GM21447 (cell line): ENCODE measurements at regions not wholly inside any gene's neighbourhood (a gene's known extent, or its start where the extent isn't known, plus 50 kb on each side); places are given as distances from the start of the nearest gene placed in this dataset.
"Not testable (repeated sequence)": the region's sequence is repeated elsewhere in the genome, so short reads cannot be mapped to it uniquely, and the experiment has no call there.

ENCODE experiments used
- ATAC-seq: cut with Tn5 transposase; IDR thresholded peaks from one replicate; pipeline ENCODE4 v1.9.1; 2021; ENCODE audit not compliant: unreplicated experiment

- ATAC-seq, result not testable (repeated sequence)
Observed at GRCh38 chr16:29190553-29191431, 205.9 kb downstream of the LAT start.

- not testable (repeated sequence) for ATAC-seq
Observed at GRCh38 chr16:29188806-29189205, 204.0 kb downstream of the LAT start.

GRCh38 chr16:29186306-29187220 lies 201.7 kb downstream of the LAT start:
- ATAC-seq, result not testable (repeated sequence)

DNA sequence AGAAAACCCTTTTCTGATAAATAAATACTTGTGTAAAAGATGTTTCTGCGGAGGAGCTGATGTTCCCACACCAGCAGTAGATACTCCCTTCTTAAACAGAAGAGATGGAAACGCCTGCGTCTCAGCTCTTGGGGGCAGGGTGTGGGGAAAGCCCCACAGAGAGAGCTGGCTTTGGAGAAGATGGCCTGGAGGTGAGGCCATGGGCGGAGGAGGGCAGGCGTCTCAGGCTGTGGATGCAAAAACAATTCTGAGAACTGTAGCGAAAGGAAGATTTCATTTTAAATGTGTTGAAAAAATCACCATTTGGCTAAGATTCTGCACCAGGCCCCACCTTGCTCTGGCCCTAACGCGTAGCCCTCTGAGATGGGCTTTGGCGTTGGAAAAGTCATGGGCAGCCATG lies 201.0 kb downstream of the LAT start:
- not testable (repeated sequence) for ATAC-seq

DNA sequence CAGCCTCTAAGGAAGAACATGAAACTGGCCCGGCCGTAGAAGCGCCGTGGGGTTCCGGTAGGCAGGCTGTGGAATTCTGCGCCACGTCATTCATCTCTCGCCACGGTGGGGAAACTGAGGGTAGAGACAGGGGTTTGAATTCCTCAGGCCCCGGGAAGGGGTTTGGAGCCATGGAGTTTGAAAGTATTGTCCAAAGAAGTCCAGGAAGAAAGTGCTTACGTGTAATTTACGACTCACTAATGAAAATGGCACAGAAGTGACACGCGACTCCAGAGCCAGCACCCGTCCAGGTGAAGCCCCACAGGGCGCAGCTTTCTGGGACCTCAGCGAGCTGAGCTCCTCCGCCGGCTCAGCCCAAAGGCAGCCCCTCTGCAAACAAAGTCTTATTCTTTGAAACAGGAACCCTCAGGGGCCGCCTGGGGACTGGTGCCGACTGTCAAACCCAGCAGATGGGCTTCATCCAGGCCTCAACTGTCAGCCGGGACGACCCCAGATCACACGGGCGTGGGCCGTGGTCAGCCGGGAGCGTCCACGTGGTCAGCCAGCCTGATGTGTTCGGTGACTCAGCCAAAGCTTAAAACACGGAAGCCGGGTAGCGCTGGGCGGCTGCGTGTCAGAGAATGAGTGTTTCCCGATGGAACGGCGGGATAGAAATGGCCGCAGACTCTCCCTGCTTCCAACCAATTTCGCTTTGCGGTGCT lies 200.0 kb downstream of the LAT start:
- not testable (repeated sequence) for ATAC-seq

DNA sequence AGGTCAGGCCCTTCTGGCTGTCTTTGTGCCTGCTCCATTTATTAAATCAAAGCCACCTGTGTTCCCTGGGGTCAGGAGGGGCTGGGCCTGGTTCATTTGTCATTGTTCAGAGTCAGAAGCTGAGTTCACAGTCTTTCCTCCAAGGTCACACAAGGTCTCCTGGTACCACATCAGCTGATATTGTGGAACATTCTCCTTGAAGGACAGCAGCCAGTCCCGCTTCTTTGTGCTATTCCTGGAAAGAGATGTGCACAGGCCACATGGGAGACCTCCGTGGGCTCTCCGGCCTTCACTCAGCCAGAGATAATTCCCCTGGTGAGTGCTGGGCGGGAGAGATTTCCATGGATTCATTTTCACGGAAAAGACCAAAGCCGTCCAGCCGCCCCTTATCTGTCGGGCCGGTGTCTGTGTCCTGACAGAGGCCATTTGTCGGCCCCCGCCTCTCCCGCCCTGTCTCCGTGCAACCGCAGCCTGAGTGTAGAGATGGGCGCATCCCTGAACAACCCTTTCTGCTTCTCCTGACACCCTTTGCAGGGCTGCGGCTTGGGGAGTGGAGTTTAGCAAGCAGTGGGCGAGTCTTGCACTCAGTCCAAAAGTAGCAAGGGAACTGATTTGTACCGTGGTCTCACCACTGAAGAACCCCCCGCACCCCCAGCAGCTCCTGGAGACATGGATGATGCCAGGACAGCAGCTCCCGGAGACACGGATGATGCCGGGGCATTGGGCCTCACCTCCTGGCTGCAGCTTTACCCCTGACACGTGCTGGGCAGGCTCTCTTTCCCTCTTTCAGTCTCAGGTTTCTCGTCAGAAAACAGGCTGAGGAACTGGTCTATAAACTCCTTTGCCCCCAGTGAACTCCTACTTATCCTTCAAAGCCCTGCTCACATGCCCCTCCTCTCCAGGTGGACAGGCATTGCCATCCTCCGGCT lies 198.4 kb downstream of the LAT start:
- not testable (repeated sequence) for ATAC-seq

- ATAC-seq, result no peak
Observed at GRCh38 chr16:29182501-29182900, 197.6 kb downstream of the LAT start.

GRCh38 chr16:29181921-29182411 lies 197.1 kb downstream of the LAT start:
- ATAC-seq, result not testable (repeated sequence)

DNA sequence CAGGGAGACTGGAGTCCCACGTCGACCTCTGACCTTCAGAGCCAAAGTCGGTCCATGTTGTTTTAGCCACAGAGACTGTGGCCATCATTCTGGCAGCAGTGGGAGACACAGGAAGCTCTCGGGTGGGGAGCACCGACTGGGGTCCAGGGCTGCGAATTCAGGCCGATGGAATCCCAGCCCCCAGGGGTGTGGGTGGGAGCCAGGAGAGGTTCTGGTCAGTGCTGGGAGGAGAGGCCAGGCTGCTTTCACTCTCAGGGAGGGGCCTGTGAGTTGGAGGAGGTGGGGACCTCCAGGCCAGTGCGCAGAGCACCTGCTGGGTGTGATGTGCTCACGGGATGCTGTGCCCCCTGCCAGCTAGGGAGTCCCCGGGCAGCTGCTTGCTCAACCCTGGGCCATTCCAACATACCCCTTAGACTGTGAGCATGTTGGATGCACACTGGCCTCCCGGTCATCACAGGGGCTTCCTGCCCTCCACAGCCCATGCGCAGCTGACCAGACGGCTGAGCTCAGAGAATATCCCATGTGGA lies 196.5 kb downstream of the LAT start:
- not testable (repeated sequence) for ATAC-seq

GRCh38 chr16:29180206-29180600 lies 195.4 kb downstream of the LAT start:
- not testable (repeated sequence) for ATAC-seq

- not testable (repeated sequence) for ATAC-seq
Observed at GRCh38 chr16:29179401-29180205, 194.8 kb downstream of the LAT start.

GRCh38 chr16:29177888-29178726 lies 193.3 kb downstream of the LAT start:
- not testable (repeated sequence) for ATAC-seq

GRCh38 chr16:29177203-29177887 lies 192.5 kb downstream of the LAT start:
- ATAC-seq, result not testable (repeated sequence)

DNA sequence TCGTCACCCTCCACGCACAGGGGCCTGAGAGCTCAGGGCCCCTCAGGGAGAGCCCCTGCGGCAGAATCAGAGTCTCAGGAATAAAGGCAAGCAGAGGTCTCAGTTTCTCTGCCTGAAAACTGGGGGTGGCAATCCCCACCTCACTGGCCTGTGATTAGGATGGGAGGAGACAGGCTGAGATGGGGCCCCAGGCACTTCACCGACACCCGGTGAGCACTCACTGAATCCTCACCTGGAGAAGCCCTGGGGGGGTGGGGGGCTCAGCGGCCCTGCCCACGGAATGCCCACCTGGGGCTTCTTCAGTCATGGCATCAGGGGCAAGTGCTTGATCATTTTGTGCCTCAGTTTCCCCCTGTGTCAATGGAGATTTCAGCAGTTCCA lies 192.0 kb downstream of the LAT start:
- not testable (repeated sequence) for ATAC-seq

DNA sequence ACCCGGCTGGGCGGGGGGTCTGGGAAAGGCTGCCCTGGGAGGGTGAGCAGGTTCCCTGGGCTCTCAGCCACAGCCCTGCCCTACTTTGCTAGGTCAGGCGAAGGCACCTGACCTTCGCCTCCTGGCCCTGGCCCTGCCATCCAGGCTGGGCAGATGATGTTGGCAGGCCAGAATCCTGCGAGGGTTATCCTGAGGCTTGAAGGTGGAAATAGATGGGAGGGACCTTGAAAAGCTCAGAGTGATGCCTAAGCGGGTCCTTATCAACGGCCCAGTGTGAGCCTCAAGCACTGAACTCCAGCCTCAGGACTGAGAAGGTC lies 191.3 kb downstream of the LAT start:
- not testable (repeated sequence) for ATAC-seq

- ATAC-seq, result not testable (repeated sequence)
Observed at GRCh38 chr16:29175411-29176153, 190.7 kb downstream of the LAT start.
